Esophagus muscularis mucosa (tissue), 4 donors: ENCODE measurements at regions not wholly inside any gene's neighbourhood (a gene's known extent, or its start where the extent isn't known, plus 50 kb on each side); places are given as distances from the start of the nearest gene placed in this dataset.

Experiments used
- EP300 ChIP-seq: sonication (generic); formaldehyde crosslinking; IDR thresholded peaks from one replicate; pipeline ENCODE4 v1.6.1; 2017; ENCODE audit warnings: antibody characterized with exemption
- POLR2AphosphoS5 ChIP-seq, 2 donors: sonication (generic); formaldehyde crosslinking; IDR thresholded peaks; one replicate each; pipeline ENCODE4 v1.6.1; 2017; ENCODE audit warnings: antibody characterized with exemption in 2 of 2
- TF ChIP-seq, protein P1 (sequence below), 3 experiments: fragments of 200-600 bp in 2 of 3; fragments of 450-650 bp in 1 of 3; sonication (generic) in 2 of 3; IDR thresholded peaks; one replicate each; pipeline ENCODE4 v1.5.1; 2017 to 2019; ENCODE audit warnings: antibody characterized with exemption in 3 of 3, mild to moderate bottlenecking in 2 of 3, moderate library complexity in 1 of 3

DNA sequence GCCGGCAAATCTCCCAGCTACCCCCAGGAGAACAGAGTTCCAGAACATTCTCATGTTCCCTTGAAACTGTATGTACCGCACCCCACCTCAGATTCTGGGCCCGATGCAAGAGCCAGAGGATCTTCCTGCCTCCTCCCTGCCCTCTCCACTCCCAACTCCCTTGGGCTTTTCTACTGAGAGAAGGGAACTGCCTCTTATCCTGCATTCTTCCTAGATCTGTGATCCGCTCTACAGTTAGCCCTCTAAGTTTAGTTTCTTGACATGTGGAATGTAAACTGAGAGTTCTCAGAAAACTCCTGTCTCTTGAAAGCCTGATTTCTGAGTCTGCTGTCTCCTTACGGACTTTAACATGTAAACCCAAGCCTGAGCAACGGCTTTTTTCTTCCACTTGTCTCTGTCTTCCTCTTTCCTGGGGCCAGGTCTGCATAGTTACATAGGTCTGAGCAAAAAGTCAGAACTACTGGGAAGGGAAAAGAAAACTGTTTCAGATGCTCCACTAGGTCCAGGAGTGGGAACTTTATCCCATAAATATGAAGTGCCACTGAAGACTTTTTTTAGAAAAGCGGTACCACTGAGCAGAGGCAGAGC is 86.5 kb upstream of the TNFAIP3 start:
- TF ChIP-seq, protein P1, sequence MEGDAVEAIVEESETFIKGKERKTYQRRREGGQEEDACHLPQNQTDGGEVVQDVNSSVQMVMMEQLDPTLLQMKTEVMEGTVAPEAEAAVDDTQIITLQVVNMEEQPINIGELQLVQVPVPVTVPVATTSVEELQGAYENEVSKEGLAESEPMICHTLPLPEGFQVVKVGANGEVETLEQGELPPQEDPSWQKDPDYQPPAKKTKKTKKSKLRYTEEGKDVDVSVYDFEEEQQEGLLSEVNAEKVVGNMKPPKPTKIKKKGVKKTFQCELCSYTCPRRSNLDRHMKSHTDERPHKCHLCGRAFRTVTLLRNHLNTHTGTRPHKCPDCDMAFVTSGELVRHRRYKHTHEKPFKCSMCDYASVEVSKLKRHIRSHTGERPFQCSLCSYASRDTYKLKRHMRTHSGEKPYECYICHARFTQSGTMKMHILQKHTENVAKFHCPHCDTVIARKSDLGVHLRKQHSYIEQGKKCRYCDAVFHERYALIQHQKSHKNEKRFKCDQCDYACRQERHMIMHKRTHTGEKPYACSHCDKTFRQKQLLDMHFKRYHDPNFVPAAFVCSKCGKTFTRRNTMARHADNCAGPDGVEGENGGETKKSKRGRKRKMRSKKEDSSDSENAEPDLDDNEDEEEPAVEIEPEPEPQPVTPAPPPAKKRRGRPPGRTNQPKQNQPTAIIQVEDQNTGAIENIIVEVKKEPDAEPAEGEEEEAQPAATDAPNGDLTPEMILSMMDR (IDR thresholded peaks at IDR 0.05) = no peak
- TF ChIP-seq POLR2AphosphoS5 (IDR thresholded peaks at IDR 0.05) (peak in 1 of 2 donors; percentile 61), EP300 (no peak)
